K562 (cell line): ENCODE measurements at regions not wholly inside any gene's neighbourhood (a gene's known extent, or its start where the extent isn't known, plus 50 kb on each side); places are given as distances from the start of the nearest gene placed in this dataset.

ENCODE experiments used
- GTF2A2 ChIP-seq: IDR thresholded peaks from 2 replicates; pipeline ENCODE4 v1.6.1; 2016; ENCODE audit warnings: mild to moderate bottlenecking, missing genetic modification characterization, missing compliant biosample characterization
- MEF2A ChIP-seq: IDR thresholded peaks from 2 replicates; pipeline ENCODE4 v1.6.1; 2011; ENCODE audit warnings: low read depth, mild to moderate bottlenecking, low read length, moderate library complexity; ENCODE audit not compliant: control insufficient read depth
- MXI1 ChIP-seq: IDR thresholded peaks from 2 replicates; pipeline ENCODE4 v1.6.1; 2011; ENCODE audit warnings: low read depth, mild to moderate bottlenecking, improper control_type of control experiment, low read length
- POLR2AphosphoS5 ChIP-seq: IDR thresholded peaks from 2 replicates; pipeline ENCODE4 v1.6.1; 2011; ENCODE audit warnings: mild to moderate bottlenecking, low read depth, low read length, moderate library complexity; ENCODE audit not compliant: control insufficient read depth, insufficient read depth
- SP1 ChIP-seq: sonication (generic); formaldehyde crosslinking; IDR thresholded peaks from 2 replicates; pipeline ENCODE4 v1.8.1; 2022; ENCODE audit warnings: mild to moderate bottlenecking, missing genetic modification reagents
- TF ChIP-seq, protein P1 (sequence below): fragments of 450-650 bp; IDR thresholded peaks from 2 replicates; pipeline ENCODE4 v1.6.1; 2016
- TF ChIP-seq, protein P2 (sequence below): fragments of 200-400 bp; formaldehyde crosslinking; IDR thresholded peaks from 2 replicates; pipeline ENCODE4 v1.6.1; 2017; ENCODE audit warnings: mild to moderate bottlenecking, low read depth, low read length, moderate library complexity

DNA sequence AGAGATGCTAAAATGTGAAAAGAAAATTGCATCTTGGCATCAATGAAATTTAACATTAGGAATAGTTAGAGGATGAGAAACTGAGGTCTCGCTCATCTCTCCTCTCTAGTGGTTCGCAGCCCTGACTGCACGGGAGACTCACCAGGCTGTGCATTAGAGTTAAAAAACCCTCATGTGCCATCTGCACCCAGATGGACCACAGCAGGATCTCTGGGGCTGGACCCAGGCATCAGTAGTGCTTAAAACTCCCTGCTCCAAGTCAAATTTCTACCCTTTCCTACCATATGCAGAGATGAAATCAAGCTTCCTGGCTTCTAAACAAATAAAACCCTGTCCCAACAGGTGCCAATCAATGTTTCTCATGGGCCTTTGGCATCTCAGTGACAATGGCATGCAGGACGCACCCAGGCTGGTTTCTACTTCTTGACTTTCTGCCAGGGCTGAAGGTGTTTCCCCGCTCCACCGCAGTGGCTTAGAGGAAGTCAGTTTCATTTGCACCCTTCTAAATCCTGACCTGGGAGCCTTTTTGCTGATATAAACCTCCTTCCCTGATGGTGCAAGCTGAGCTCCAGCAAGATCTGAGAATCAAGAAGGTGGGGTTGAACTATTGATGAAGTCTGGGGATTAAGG lies 132.6 kb downstream of the NSG2 start:
- TF ChIP-seq MXI1 (no peak), SP1 (CRISPR knock-in tag) (no peak), MEF2A (no peak), POLR2AphosphoS5 (no peak), GTF2A2 (tag) (no peak)
- TF ChIP-seq, protein P1, sequence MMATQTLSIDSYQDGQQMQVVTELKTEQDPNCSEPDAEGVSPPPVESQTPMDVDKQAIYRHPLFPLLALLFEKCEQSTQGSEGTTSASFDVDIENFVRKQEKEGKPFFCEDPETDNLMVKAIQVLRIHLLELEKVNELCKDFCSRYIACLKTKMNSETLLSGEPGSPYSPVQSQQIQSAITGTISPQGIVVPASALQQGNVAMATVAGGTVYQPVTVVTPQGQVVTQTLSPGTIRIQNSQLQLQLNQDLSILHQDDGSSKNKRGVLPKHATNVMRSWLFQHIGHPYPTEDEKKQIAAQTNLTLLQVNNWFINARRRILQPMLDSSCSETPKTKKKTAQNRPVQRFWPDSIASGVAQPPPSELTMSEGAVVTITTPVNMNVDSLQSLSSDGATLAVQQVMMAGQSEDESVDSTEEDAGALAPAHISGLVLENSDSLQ: no peak
- TF ChIP-seq, protein P2, sequence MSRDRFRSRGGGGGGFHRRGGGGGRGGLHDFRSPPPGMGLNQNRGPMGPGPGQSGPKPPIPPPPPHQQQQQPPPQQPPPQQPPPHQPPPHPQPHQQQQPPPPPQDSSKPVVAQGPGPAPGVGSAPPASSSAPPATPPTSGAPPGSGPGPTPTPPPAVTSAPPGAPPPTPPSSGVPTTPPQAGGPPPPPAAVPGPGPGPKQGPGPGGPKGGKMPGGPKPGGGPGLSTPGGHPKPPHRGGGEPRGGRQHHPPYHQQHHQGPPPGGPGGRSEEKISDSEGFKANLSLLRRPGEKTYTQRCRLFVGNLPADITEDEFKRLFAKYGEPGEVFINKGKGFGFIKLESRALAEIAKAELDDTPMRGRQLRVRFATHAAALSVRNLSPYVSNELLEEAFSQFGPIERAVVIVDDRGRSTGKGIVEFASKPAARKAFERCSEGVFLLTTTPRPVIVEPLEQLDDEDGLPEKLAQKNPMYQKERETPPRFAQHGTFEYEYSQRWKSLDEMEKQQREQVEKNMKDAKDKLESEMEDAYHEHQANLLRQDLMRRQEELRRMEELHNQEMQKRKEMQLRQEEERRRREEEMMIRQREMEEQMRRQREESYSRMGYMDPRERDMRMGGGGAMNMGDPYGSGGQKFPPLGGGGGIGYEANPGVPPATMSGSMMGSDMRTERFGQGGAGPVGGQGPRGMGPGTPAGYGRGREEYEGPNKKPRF: no peak
